C4-2B (cell line): ENCODE measurements at regions not wholly inside any gene's neighbourhood (a gene's known extent, or its start where the extent isn't known, plus 50 kb on each side); places are given as distances from the start of the nearest gene placed in this dataset.

Source experiments
- H3K27ac ChIP-seq: fragments of 450-650 bp; 2 replicates; pipeline ENCODE4 v1.5.1; 2017
- ZFX ChIP-seq: fragments of 450-650 bp; IDR thresholded peaks from 2 replicates; pipeline ENCODE4 v1.6.1; 2017
- TF ChIP-seq, protein P1 (sequence below): fragments of 450-650 bp; conservative IDR thresholded peaks from 2 replicates; pipeline ENCODE4 v1.5.1; 2017; ENCODE audit warnings: mild to moderate bottlenecking

DNA sequence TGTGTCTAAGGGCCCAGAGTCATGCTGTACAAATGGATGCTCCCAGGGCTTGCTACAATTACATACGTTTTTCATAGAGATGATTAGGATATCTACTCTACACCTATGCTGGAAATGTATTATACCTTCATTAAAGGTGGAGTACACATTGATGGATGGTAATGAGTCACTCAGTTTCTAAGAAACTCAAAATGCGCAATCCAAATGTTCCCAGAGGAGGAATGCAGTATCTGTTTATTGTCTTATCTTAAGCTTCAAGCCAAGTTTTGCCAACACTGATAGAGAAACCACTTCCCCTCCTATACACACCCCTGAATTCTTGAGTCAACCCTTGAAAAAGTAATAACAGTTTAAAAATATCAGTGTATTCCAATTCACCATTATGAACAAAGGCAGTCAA, 266.6 kb upstream of the FAR2 start:
- H3K27ac ChIP-seq = no peak overlapping the region

DNA sequence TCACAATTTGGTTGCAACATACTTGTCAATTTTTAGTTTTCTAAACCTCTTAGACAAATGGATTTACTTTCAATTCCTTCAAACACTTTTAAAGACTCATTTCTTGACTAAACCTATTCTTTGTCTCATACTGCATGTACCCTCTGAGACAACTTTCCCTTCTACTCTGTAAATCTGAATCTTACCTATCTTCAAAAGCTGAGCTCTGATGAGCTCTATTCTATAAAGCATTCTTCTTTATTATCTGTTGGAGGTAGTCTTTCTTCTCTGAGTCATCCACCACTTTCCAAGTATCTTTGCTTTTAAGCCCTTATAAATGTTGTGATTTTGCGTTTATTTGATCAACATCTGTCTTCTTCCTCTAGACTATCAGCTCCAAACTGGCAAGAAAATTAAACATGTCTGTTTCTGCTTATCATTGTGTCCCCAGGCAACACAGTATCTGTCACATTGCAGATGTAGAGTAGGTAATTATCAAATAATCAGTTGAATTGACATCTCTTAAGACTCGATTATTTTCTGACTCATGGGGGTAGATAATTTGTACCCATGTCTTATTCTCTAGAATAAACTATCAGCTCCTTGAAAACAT, 265.6 kb upstream of the FAR2 start:
- no peak for TF ChIP-seq ZFX
- TF ChIP-seq, protein P1, sequence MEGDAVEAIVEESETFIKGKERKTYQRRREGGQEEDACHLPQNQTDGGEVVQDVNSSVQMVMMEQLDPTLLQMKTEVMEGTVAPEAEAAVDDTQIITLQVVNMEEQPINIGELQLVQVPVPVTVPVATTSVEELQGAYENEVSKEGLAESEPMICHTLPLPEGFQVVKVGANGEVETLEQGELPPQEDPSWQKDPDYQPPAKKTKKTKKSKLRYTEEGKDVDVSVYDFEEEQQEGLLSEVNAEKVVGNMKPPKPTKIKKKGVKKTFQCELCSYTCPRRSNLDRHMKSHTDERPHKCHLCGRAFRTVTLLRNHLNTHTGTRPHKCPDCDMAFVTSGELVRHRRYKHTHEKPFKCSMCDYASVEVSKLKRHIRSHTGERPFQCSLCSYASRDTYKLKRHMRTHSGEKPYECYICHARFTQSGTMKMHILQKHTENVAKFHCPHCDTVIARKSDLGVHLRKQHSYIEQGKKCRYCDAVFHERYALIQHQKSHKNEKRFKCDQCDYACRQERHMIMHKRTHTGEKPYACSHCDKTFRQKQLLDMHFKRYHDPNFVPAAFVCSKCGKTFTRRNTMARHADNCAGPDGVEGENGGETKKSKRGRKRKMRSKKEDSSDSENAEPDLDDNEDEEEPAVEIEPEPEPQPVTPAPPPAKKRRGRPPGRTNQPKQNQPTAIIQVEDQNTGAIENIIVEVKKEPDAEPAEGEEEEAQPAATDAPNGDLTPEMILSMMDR = no peak
- no peak overlapping the region for H3K27ac ChIP-seq

More for the DNA sequence above, 266.6 kb upstream of the FAR2 start:
- no peak for TF ChIP-seq ZFX
- TF ChIP-seq, protein P1 = no peak

DNA sequence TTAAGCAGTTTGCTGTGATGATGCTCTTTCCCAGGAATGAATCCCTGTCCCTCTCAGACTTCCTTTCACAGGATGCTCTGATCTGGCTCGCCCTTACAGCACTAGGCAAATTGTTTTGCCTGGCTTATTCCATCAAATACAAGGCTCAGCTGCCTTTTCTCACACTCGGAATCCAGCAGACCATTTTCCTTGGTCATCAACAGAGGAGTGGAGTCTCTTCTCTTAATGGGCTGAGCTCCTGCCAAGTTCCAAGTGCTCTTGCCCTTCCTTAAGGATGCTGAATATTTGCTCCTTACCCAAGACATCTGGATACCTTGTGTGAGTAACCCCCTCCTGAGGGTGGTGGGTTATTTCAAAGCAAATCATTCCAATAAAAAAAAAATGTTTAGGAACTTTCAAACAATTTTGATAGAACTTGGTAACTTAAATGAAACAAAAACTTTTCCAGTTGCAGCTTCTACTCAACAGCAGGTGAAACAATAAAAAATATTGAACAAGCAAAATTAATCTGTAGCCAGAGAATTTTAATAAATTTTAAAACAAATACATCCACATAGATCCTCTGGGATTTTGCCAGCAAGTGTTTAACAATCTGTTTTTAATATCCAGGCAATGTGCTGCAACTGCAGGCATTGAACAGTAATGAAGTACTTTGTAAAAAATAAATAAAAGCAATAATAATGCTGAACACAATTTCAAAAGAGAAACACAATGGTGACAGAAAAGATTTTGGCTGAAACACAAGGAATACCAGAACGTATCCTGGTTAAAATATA, 264.0 kb upstream of the FAR2 start:
- no peak for TF ChIP-seq ZFX
- TF ChIP-seq, protein P1 = no peak

DNA sequence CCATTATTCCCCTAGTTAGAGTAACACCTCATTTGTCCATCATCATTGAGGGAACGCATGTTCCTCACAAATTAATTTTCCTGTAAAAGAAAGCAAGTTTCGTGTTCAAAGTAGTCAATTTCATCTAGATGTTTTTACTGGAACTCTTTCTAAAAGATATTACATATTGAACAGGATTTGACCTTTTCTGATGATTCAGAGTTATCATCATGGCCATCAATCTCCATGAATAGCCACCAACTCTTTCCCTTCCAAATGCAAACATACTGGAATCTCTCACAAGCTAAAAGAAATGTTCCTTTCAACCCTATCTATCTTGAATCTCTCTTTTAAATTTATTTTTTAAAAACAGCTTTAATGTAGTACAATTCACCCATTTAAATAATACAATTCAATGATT, 263.1 kb upstream of the FAR2 start:
- H3K27ac ChIP-seq = no peak overlapping the region
- no peak for TF ChIP-seq ZFX
- TF ChIP-seq, protein P1 = no peak

More for the DNA sequence above, 264.0 kb upstream of the FAR2 start:
- H3K27ac ChIP-seq = no peak overlapping the region

DNA sequence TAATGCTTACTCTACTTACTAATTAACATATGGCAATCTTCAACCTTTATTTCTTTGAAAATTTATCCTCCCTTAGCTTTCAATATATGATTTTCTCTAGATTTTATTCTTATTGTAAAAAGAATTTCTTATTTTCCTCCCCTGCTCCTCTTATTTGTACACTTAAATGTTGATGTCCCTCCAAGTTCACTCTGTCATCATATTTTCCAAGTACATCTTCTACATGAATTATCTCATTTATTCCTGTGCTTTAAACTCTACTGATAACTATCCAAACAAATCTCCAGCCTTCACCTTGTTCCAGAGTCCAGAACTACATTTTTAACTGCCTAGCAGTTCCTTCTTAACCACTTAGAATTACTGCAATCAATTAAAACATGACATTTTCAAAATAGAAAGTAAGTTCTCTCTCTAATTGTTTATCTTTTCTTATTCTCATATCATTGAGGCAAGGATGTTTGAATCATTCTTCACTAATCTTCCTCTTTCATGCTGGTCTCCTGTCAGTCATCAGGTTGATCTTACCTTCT, 261.6 kb upstream of the FAR2 start:
- TF ChIP-seq ZFX = no peak
- TF ChIP-seq, protein P1 = no peak

DNA sequence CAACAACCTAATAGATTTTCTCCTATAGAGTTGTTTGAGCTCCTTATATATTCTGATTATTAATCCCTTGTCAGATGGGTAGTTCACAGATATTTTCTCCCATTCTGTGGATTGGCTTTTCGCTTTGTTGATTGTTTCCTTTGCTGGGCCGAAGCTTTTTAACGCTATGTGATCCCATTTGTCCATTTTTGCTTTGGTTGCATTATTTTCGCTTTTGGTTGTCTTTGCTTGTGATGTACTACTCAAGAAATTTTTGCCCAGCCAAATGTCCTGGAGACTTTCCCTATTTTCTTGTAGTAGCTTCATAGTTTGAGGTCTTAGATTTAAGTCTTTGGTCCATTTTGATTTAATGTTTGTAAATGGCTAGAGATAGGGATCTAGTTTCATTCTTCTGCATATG, 258.4 kb upstream of the FAR2 start:
- TF ChIP-seq ZFX = no peak
- TF ChIP-seq, protein P1 = no peak

More for the DNA sequence above, 261.6 kb upstream of the FAR2 start:
- no peak overlapping the region for H3K27ac ChIP-seq

DNA sequence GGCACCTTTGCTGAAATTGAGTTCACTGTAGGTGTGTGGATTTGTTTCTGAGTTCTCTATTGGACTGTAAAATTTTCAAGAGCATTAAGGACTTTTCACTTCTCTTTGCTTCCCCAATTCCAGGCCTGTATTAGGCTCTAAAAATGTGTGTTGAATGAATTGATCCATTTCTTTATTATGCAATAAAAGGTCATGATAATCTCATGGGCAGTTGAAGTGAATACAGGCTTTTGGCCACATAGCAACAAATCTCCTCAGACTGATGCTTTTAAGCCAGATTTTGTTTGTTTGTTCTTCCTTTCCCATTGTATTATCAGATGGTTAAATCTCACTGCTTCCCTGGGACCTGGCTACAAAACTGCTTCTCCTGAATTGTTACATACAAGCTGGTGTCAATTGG, 258.0 kb upstream of the FAR2 start:
- no peak overlapping the region for H3K27ac ChIP-seq
- TF ChIP-seq, protein P1 = no peak
- TF ChIP-seq ZFX = no peak

More for the DNA sequence above, 258.4 kb upstream of the FAR2 start:
- H3K27ac ChIP-seq = no peak overlapping the region
